HL-60 (cell line): ENCODE measurements at regions not wholly inside any gene's neighbourhood (a gene's known extent, or its start where the extent isn't known, plus 50 kb on each side); places are given as distances from the start of the nearest gene placed in this dataset.

Experiments
- CTCF ChIP-seq: IDR thresholded peaks from one replicate; pipeline ENCODE4 v1.5.1; 2011; ENCODE audit warnings: low read length, control low read depth, inconsistent platforms; ENCODE audit not compliant: insufficient read depth
- POLR2AphosphoS5 ChIP-seq: IDR thresholded peaks from 2 replicates; pipeline ENCODE4 v1.6.1; 2012; ENCODE audit warnings: low read depth

- TF ChIP-seq POLR2AphosphoS5 (no peak), CTCF (no peak)
Observed at GRCh38 chr2:81600088-81600487, 1295.5 kb upstream of the LRRTM1 start.
